Stimulated activated CD4-positive, alpha-beta T cell treated with anti-CD3 and anti-CD28 coated beads, Interleukin-15, amount 100 ng/mL, for 1 hour (primary cell): ENCODE measurements at regions not wholly inside any gene's neighbourhood (a gene's known extent, or its start where the extent isn't known, plus 50 kb on each side); places are given as distances from the start of the nearest gene placed in this dataset.
"Not testable (repeated sequence)": the region's sequence is repeated elsewhere in the genome, so short reads cannot be mapped to it uniquely, and the experiment has no call there.

Source experiments
- DNase-seq, 2 donors: peaks; one replicate each; pipeline ENCODE4 v3.0.0-alpha.2; 2020; ENCODE audit warnings: low read depth in 1 of 2, low spot score in 1 of 2

GRCh38 chr13:88979465-88980175, 1308.4 kb downstream of the SLITRK5 start:
- DNase-seq = no peak

- no peak for DNase-seq
These were observed 1332.5 kb downstream of the SLITRK5 start for GRCh38 chr13:89003656-89004055.

- DNase-seq = no peak
These were observed 1340.4 kb downstream of the SLITRK5 start for GRCh38 chr13:89011615-89012014.

GRCh38 chr13:89027694-89028306, 1356.6 kb downstream of the SLITRK5 start:
- no peak for DNase-seq

GRCh38 chr13:89029062-89029461, 1357.9 kb downstream of the SLITRK5 start:
- no peak for DNase-seq

GRCh38 chr13:89034015-89034414, 1362.8 kb downstream of the SLITRK5 start:
- DNase-seq = no peak

- DNase-seq = no peak
These were observed 1381.5 kb downstream of the SLITRK5 start for GRCh38 chr13:89052699-89053098.

- no peak for DNase-seq
These were observed 1382.2 kb downstream of the SLITRK5 start for GRCh38 chr13:89053418-89053817.

GRCh38 chr13:89057274-89057673, 1386.1 kb downstream of the SLITRK5 start:
- no peak for DNase-seq

- no peak for DNase-seq
These were observed 1386.7 kb downstream of the SLITRK5 start for GRCh38 chr13:89057862-89058261.

GRCh38 chr13:89061821-89062220, 1390.7 kb downstream of the SLITRK5 start:
- DNase-seq = no peak

- no peak for DNase-seq
These were observed 1395.8 kb downstream of the SLITRK5 start for GRCh38 chr13:89066868-89067466.

GRCh38 chr13:89072979-89073378, 1401.8 kb downstream of the SLITRK5 start:
- no peak for DNase-seq

GRCh38 chr13:89076622-89077021, 1405.5 kb downstream of the SLITRK5 start:
- no peak for DNase-seq

- DNase-seq = no peak
These were observed 1411.5 kb downstream of the SLITRK5 start for GRCh38 chr13:89082623-89083022.

GRCh38 chr13:89088107-89088506, 1416.9 kb downstream of the SLITRK5 start:
- not testable (repeated sequence) for DNase-seq

GRCh38 chr13:89097994-89098393, 1426.8 kb downstream of the SLITRK5 start:
- DNase-seq = no peak

GRCh38 chr13:89113744-89114143, 1442.6 kb downstream of the SLITRK5 start:
- DNase-seq = no peak

GRCh38 chr13:89115307-89115706, 1444.1 kb downstream of the SLITRK5 start:
- DNase-seq = no peak

GRCh38 chr13:89136678-89137077, 1465.5 kb downstream of the SLITRK5 start:
- DNase-seq = no peak

GRCh38 chr13:89150362-89150761, 1479.2 kb downstream of the SLITRK5 start:
- DNase-seq = no peak

- DNase-seq = no peak
These were observed 1482.8 kb downstream of the SLITRK5 start for GRCh38 chr13:89153941-89154340.
